ENCODE measurements at regions not wholly inside any gene's neighbourhood (a gene's known extent, or its start where the extent isn't known, plus 50 kb on each side); places are given as distances from the start of the nearest gene placed in this dataset.

DNA sequence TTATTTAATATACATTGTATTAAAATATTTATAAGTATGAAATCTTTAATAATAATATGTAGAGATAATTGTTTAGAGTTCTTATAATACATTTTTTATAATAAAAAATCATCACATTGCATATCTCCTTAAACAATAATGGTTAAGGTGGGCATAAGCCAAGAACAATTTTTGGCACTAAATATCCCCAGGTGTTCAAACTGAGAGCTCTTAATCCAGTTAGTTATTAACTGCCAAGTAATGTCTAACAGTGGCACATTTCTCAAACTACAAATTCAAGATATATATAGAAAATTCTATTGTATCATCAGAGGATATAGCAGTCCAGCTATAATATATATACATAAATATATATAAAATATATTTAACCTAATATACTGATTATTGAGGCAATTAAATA lies 680.8 kb downstream of the SI start:
- no peaks in the 10 kb centered on the region for H3K79me2 ChIP-seq (ENCODE audit: control insufficient read depth, insufficient read depth, low read length)
- H3K4me1 ChIP-seq (ENCODE audit: control insufficient read depth, extremely low read depth, insufficient read depth, low read length): no peaks in the 10 kb centered on the region
- H3K4me3 ChIP-seq (replicated peaks in 1 of 4; ENCODE audit: control extremely low read depth in 1 of 4, insufficient read depth in 1 of 4, low read depth in 3 of 4, low read length in 4 of 4): no peak overlapping the region
- TF ChIP-seq, protein P1, sequence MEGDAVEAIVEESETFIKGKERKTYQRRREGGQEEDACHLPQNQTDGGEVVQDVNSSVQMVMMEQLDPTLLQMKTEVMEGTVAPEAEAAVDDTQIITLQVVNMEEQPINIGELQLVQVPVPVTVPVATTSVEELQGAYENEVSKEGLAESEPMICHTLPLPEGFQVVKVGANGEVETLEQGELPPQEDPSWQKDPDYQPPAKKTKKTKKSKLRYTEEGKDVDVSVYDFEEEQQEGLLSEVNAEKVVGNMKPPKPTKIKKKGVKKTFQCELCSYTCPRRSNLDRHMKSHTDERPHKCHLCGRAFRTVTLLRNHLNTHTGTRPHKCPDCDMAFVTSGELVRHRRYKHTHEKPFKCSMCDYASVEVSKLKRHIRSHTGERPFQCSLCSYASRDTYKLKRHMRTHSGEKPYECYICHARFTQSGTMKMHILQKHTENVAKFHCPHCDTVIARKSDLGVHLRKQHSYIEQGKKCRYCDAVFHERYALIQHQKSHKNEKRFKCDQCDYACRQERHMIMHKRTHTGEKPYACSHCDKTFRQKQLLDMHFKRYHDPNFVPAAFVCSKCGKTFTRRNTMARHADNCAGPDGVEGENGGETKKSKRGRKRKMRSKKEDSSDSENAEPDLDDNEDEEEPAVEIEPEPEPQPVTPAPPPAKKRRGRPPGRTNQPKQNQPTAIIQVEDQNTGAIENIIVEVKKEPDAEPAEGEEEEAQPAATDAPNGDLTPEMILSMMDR (conservative IDR thresholded peaks at IDR 0.05 in 1 of 2, IDR thresholded peaks at IDR 0.05 in 1 of 2; ENCODE audit: low read depth in 1 of 2, low read length in 2 of 2): no peak
- TF ChIP-seq EZH2 (IDR thresholded peaks at IDR 0.05; ENCODE audit: low read length, missing control alignments): no peak
- H3K9me3 ChIP-seq (ENCODE audit: control insufficient read depth, insufficient read depth, low read depth, low read length): no peaks in the 10 kb centered on the region
- no peaks in the 10 kb centered on the region for H3K36me3 ChIP-seq (ENCODE audit: control insufficient read depth, insufficient read depth, low read length)
- H3K9ac ChIP-seq (ENCODE audit: insufficient read depth, low read length): no peak overlapping the region
- DNase-seq (ENCODE audit: low read depth in 2 of 2): no peak
- H4K20me1 ChIP-seq (ENCODE audit: control insufficient read depth, extremely low read depth, insufficient read depth, low read length): no peaks in the 10 kb centered on the region
- no peak overlapping the region for H3K27ac ChIP-seq (ENCODE audit: insufficient read depth, low read length)
- H3K4me2 ChIP-seq (ENCODE audit: extremely low read depth, insufficient read depth, low read length): no peak overlapping the region
- H3K27me3 ChIP-seq (ENCODE audit: control insufficient read depth, insufficient read depth, low read length): no peaks in the 10 kb centered on the region
- no peak overlapping the region for H2AFZ ChIP-seq (ENCODE audit: low read length)

DNA sequence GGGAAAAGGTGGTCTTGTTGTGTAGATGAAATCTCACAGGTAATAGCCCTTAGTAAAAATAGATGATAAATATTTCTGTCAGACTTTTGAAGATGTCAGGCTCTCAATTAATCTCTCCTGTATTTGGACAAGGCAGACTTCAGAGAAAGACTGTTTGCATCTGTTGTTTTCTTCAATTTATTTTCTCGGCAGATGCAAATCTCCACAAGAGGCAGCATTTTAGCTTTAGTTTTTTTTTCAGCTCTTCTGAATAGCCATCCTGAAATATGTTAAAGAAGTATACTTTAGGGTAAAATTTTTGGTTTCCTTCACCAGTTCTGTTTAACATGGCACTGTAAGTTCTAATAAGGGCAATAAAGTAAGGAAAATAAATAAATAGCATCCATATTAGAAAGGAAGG lies 685.1 kb downstream of the SI start:
- no peak for DNase-seq (ENCODE audit: low read depth in 2 of 2)
- Histone ChIP-seq H3K9ac (ENCODE audit: insufficient read depth, low read length) (no peak overlapping the region), H3K4me2 (ENCODE audit: extremely low read depth, insufficient read depth, low read length) (no peak overlapping the region), H3K36me3 (ENCODE audit: control insufficient read depth, insufficient read depth, low read length) (no peaks in the 10 kb centered on the region), H3K27ac (ENCODE audit: insufficient read depth, low read length) (no peak overlapping the region), H4K20me1 (ENCODE audit: control insufficient read depth, extremely low read depth, insufficient read depth, low read length) (no peaks in the 10 kb centered on the region), H3K4me3 (replicated peaks in 1 of 4; ENCODE audit: control extremely low read depth in 1 of 4, insufficient read depth in 1 of 4, low read depth in 3 of 4, low read length in 4 of 4) (no peak overlapping the region), H3K79me2 (ENCODE audit: control insufficient read depth, insufficient read depth, low read length) (no peaks in the 10 kb centered on the region), H3K4me1 (ENCODE audit: control insufficient read depth, extremely low read depth, insufficient read depth, low read length) (no peaks in the 10 kb centered on the region), H2AFZ (ENCODE audit: low read length) (no peak overlapping the region), H3K27me3 (ENCODE audit: control insufficient read depth, insufficient read depth, low read length) (no peaks in the 10 kb centered on the region), H3K9me3 (ENCODE audit: control insufficient read depth, insufficient read depth, low read depth, low read length) (no peaks in the 10 kb centered on the region)
- TF ChIP-seq, protein P1 (conservative IDR thresholded peaks at IDR 0.05 in 1 of 2, IDR thresholded peaks at IDR 0.05 in 1 of 2; ENCODE audit: low read depth in 1 of 2, low read length in 2 of 2): no peak
- no peak for TF ChIP-seq EZH2 (IDR thresholded peaks at IDR 0.05; ENCODE audit: low read length, missing control alignments)

DNA sequence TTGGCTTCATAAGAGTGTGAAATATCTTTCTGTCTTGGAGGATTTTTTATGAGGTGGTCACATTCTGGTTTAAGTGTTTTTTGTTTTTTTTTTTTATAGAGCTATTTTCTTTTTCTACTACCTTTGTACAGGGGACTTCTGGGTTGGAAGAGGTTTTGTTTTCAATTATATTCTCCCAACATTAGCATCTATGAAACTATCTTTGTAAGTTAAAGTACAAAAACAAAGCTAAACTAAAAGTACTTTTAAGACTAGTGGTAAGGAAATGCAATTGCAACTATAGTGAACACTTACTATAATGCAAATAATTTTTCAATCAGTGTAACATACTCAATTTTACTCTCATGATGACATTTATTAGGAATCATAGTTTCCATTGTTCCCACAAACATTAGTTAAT lies 688.2 kb downstream of the SI start:
- H2AFZ ChIP-seq (ENCODE audit: low read length): no peak overlapping the region
- H3K9me3 ChIP-seq (ENCODE audit: control insufficient read depth, insufficient read depth, low read depth, low read length): no peaks in the 10 kb centered on the region
- H4K20me1 ChIP-seq (ENCODE audit: control insufficient read depth, extremely low read depth, insufficient read depth, low read length): no peaks in the 10 kb centered on the region
- TF ChIP-seq, protein P1 (conservative IDR thresholded peaks at IDR 0.05 in 1 of 2, IDR thresholded peaks at IDR 0.05 in 1 of 2; ENCODE audit: low read depth in 1 of 2, low read length in 2 of 2): no peak
- no peak for TF ChIP-seq EZH2 (IDR thresholded peaks at IDR 0.05; ENCODE audit: low read length, missing control alignments)
- no peaks in the 10 kb centered on the region for H3K27me3 ChIP-seq (ENCODE audit: control insufficient read depth, insufficient read depth, low read length)
- no peak for DNase-seq (ENCODE audit: low read depth in 2 of 2)
- no peak overlapping the region for H3K9ac ChIP-seq (ENCODE audit: insufficient read depth, low read length)
- no peaks in the 10 kb centered on the region for H3K79me2 ChIP-seq (ENCODE audit: control insufficient read depth, insufficient read depth, low read length)
- no peak overlapping the region for H3K4me2 ChIP-seq (ENCODE audit: extremely low read depth, insufficient read depth, low read length)
- H3K4me3 ChIP-seq (replicated peaks in 1 of 4; ENCODE audit: control extremely low read depth in 1 of 4, insufficient read depth in 1 of 4, low read depth in 3 of 4, low read length in 4 of 4): no peak overlapping the region
- H3K4me1 ChIP-seq (ENCODE audit: control insufficient read depth, extremely low read depth, insufficient read depth, low read length): no peaks in the 10 kb centered on the region
- H3K36me3 ChIP-seq (ENCODE audit: control insufficient read depth, insufficient read depth, low read length): no peaks in the 10 kb centered on the region
- H3K27ac ChIP-seq (ENCODE audit: insufficient read depth, low read length): no peak overlapping the region
